Pons (tissue), 1 donor: ENCODE measurements at regions not wholly inside any gene's neighbourhood (a gene's known extent, or its start where the extent isn't known, plus 50 kb on each side); places are given as distances from the start of the nearest gene placed in this dataset.

Source experiments
- DNase-seq: peaks from one replicate; pipeline ENCODE4 v3.0.0-alpha.2; 2016; ENCODE audit warnings: low spot score

GRCh38 chr22:49481659-49482399, 345.8 kb downstream of the BRD1 start:
- no peak for DNase-seq

- no peak for DNase-seq
Observed at GRCh38 chr22:49480896-49481658, 346.6 kb downstream of the BRD1 start.

GRCh38 chr22:49480331-49480730, 347.3 kb downstream of the BRD1 start:
- DNase-seq = no peak

- DNase-seq = no peak
Observed at GRCh38 chr22:49479566-49479965, 348.1 kb downstream of the BRD1 start.

GRCh38 chr22:49476800-49477400, 350.8 kb downstream of the BRD1 start:
- DNase-seq = no peak

GRCh38 chr22:49476176-49476575, 351.5 kb downstream of the BRD1 start:
- DNase-seq = no peak

- no peak for DNase-seq
Observed at GRCh38 chr22:49475253-49475652, 352.4 kb downstream of the BRD1 start.

GRCh38 chr22:49473286-49473685, 354.4 kb downstream of the BRD1 start:
- DNase-seq = no peak

- DNase-seq = no peak
Observed at GRCh38 chr22:49470741-49471503, 356.8 kb downstream of the BRD1 start.

GRCh38 chr22:49469896-49470740, 357.6 kb downstream of the BRD1 start:
- no peak for DNase-seq

GRCh38 chr22:49468487-49469198, 359.0 kb downstream of the BRD1 start:
- DNase-seq = no peak

GRCh38 chr22:49466878-49467595, 360.6 kb downstream of the BRD1 start:
- DNase-seq = no peak

- DNase-seq = no peak
Observed at GRCh38 chr22:49464037-49464436, 363.6 kb downstream of the BRD1 start.

- no peak for DNase-seq
Observed at GRCh38 chr22:49462795-49463194, 364.9 kb downstream of the BRD1 start.

- DNase-seq = no peak
Observed at GRCh38 chr22:49462291-49462690, 365.4 kb downstream of the BRD1 start.

- DNase-seq = no peak
Observed at GRCh38 chr22:49461674-49462073, 366.0 kb downstream of the BRD1 start.

GRCh38 chr22:49460592-49461281, 366.9 kb downstream of the BRD1 start:
- DNase-seq = no peak

- no peak for DNase-seq
Observed at GRCh38 chr22:49460091-49460490, 367.6 kb downstream of the BRD1 start.

- no peak for DNase-seq
Observed at GRCh38 chr22:49458708-49459099, 369.0 kb downstream of the BRD1 start.
